Tibial nerve (tissue), 4 donors: ENCODE measurements at regions not wholly inside any gene's neighbourhood (a gene's known extent, or its start where the extent isn't known, plus 50 kb on each side); places are given as distances from the start of the nearest gene placed in this dataset.

Source experiments
- DNase-seq, 2 donors: peaks; one replicate each; pipeline ENCODE4 v3.0.0-alpha.2; 2019; ENCODE audit warnings: low spot score in 2 of 2
- H3K27ac ChIP-seq, 4 donors: fragments of 200-600 bp; sonication (generic) in 3 of 4; one replicate each; pipeline ENCODE4 v1.5.1; 2017 to 2019; ENCODE audit warnings: mild to moderate bottlenecking in 1 of 4
- H3K27me3 ChIP-seq, 2 donors: fragments of 200-600 bp; sonication (generic) in 1 of 2; one replicate each; pipeline versions ENCODE4 v1.5.1 to v1.6.0; 2017 to 2019
- H3K36me3 ChIP-seq, 3 donors: fragments of 200-600 bp; sonication (generic); one replicate each; pipeline ENCODE4 v1.5.1; 2018 to 2019
- H3K4me1 ChIP-seq, 4 donors: fragments of 200-600 bp; sonication (generic) in 3 of 4; one replicate each; pipeline ENCODE4 v1.5.1; 2017 to 2019
- H3K4me3 ChIP-seq, 4 donors: fragments of 200-600 bp; sonication (generic) in 3 of 4; one replicate each; pipeline ENCODE4 v1.5.1; 2017 to 2019; ENCODE audit warnings: mild to moderate bottlenecking in 1 of 4, moderate library complexity in 1 of 4
- H3K9me3 ChIP-seq, 4 donors: fragments of 200-600 bp; sonication (generic) in 3 of 4; one replicate each; pipeline ENCODE4 v1.5.1; 2017 to 2019
- CTCF ChIP-seq, 5 experiments: fragments of 200-600 bp in 3 of 5; fragments of 450-650 bp in 2 of 5; sonication (generic) in 3 of 5; IDR thresholded peaks; one replicate each; pipeline ENCODE4 v1.5.1; 2016 to 2019; ENCODE audit warnings: antibody characterized with exemption in 5 of 5, mild to moderate bottlenecking in 3 of 5, moderate library complexity in 2 of 5
- EP300 ChIP-seq, 2 donors: sonication (generic); formaldehyde crosslinking; IDR thresholded peaks; one replicate each; pipeline ENCODE4 v1.6.1; 2017; ENCODE audit warnings: antibody characterized with exemption in 2 of 2, mild to moderate bottlenecking in 1 of 2
- POLR2A ChIP-seq, 2 donors: fragments of 450-650 bp; IDR thresholded peaks; one replicate each; pipeline ENCODE4 v1.6.1; 2017; ENCODE audit warnings: antibody characterized with exemption in 2 of 2, mild to moderate bottlenecking in 2 of 2, moderate library complexity in 2 of 2
- WGBS, 2 donors: methylation state at CpG; one replicate each; pipeline ENCODE4 v1.1.5; 2018; 5-methylcytosine and 5-hydroxymethylcytosine counted together

DNA sequence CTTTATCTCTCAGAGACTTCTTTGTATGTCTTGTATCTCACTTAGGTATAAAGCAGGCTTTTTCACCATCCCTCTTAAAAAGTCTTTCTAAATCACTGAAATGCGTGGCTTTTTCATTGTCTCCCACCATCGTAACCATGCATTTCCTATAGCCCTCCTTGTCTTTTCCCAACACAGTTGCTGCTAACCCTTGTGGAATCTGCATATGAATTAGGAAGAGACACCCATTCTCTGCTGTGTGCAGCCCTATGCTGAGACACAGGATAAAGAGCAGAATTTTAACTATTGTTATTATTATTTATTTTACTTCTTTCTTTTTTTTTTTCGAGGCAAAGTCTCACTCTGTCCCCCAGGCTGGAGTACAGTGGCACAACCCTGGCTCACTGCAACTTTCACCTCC lies 804.3 kb upstream of the COBL start:
- Histone ChIP-seq H3K27me3 (no peaks in the 10 kb centered on the region), H3K4me3 (no peak overlapping the region), H3K4me1 (no peaks in the 10 kb centered on the region), H3K9me3 (no peaks in the 10 kb centered on the region), H3K36me3 (no peaks in the 10 kb centered on the region), H3K27ac (no peak overlapping the region)
- no peak for TF ChIP-seq EP300 (IDR thresholded peaks at IDR 0.05)
- no peak for TF ChIP-seq POLR2A (IDR thresholded peaks at IDR 0.05)
- TF ChIP-seq CTCF (IDR thresholded peaks at IDR 0.05): no peak
- DNase-seq: no peak
- 30 to 32% methylated on average over 3 of the region's 3 CpGs for WGBS, 2 donors

DNA sequence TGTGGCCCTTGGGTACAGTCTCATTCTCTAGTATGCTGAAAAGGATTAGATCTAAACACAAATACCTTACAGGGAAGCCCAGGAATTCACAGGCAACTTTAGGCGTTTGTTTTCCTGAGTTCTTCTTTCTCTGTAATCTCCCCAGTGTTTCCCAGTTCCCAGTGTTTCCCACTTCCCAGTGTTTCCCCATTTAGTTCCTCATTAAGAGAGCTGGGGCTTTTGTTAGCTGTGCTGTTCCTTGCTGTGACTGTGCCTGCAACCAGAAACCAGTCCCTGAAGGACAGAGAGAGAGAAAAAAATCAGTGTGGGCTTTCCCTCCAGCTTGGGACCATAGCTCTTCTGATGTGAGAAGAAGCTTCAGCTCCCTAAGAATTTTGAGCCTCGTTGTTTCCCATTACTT lies 802.9 kb upstream of the COBL start:
- Histone ChIP-seq H3K4me3 (no peak overlapping the region), H3K27ac (no peak overlapping the region), H3K9me3 (no peaks in the 10 kb centered on the region), H3K36me3 (no peaks in the 10 kb centered on the region), H3K4me1 (no peaks in the 10 kb centered on the region), H3K27me3 (no peaks in the 10 kb centered on the region)
- no peak for TF ChIP-seq POLR2A (IDR thresholded peaks at IDR 0.05)
- no peak for TF ChIP-seq CTCF (IDR thresholded peaks at IDR 0.05)
- no peak for TF ChIP-seq EP300 (IDR thresholded peaks at IDR 0.05)
- no peak for DNase-seq
- 13 to 30% methylated on average over 2 of the region's 2 CpGs for WGBS, 2 donors

GRCh38 chr7:52114509-52114908 lies 797.9 kb upstream of the COBL start:
- H3K4me3 ChIP-seq: no peak overlapping the region
- no peaks in the 10 kb centered on the region for H3K27me3 ChIP-seq
- H3K9me3 ChIP-seq: no peaks in the 10 kb centered on the region
- TF ChIP-seq POLR2A (IDR thresholded peaks at IDR 0.05): no peak
- no peak for TF ChIP-seq EP300 (IDR thresholded peaks at IDR 0.05)
- no peak for TF ChIP-seq CTCF (IDR thresholded peaks at IDR 0.05)
- WGBS, 2 donors: 45% methylated on average over 3 of the region's 3 CpGs
- H3K27ac ChIP-seq: no peak overlapping the region
- no peak for DNase-seq
- no peaks in the 10 kb centered on the region for H3K4me1 ChIP-seq
- no peaks in the 10 kb centered on the region for H3K36me3 ChIP-seq

- Histone ChIP-seq H3K27ac (no peak overlapping the region), H3K4me3 (no peak overlapping the region), H3K27me3 (no peaks in the 10 kb centered on the region), H3K9me3 (no peaks in the 10 kb centered on the region), H3K36me3 (no peaks in the 10 kb centered on the region), H3K4me1 (no peaks in the 10 kb centered on the region)
- no peak for TF ChIP-seq POLR2A (IDR thresholded peaks at IDR 0.05)
- no peak for TF ChIP-seq EP300 (IDR thresholded peaks at IDR 0.05)
- no peak for TF ChIP-seq CTCF (IDR thresholded peaks at IDR 0.05)
- WGBS, 2 donors: 9 to 19% methylated on average over 2 of the region's 2 CpGs
- DNase-seq: no peak
Measured at GRCh38 chr7:52114056-52114455, 797.4 kb upstream of the COBL start.

GRCh38 chr7:52107355-52107754 lies 790.7 kb upstream of the COBL start:
- Histone ChIP-seq H3K27me3 (no peaks in the 10 kb centered on the region), H3K4me3 (no peak overlapping the region), H3K36me3 (no peaks in the 10 kb centered on the region), H3K27ac (no peak overlapping the region), H3K4me1 (no peaks in the 10 kb centered on the region), H3K9me3 (peaks cover 0 to 4% (median 0%) of the 10 kb centered on the region in 4 donors)
- no peak for TF ChIP-seq CTCF (IDR thresholded peaks at IDR 0.05)
- TF ChIP-seq POLR2A (IDR thresholded peaks at IDR 0.05): no peak
- no peak for TF ChIP-seq EP300 (IDR thresholded peaks at IDR 0.05)
- no peak for DNase-seq
- 71 to 84% methylated on average over 5 of the region's 5 CpGs for WGBS, 2 donors
